Ishikawa (cell line): ENCODE measurements at regions not wholly inside any gene's neighbourhood (a gene's known extent, or its start where the extent isn't known, plus 50 kb on each side); places are given as distances from the start of the nearest gene placed in this dataset.

Experiments used
- CEBPB ChIP-seq: IDR thresholded peaks from 2 replicates; pipeline ENCODE4 v1.6.1; 2012
- CREB1 ChIP-seq: IDR thresholded peaks from 2 replicates; pipeline ENCODE4 v1.6.1; 2012; ENCODE audit warnings: low read depth
- EGR1 ChIP-seq: IDR thresholded peaks from 2 replicates; pipeline ENCODE4 v1.6.1; 2012
- EP300 ChIP-seq: IDR thresholded peaks from 2 replicates; pipeline ENCODE4 v1.6.1; 2012; ENCODE audit warnings: borderline replicate concordance
- FOXM1 ChIP-seq: IDR thresholded peaks from 2 replicates; pipeline ENCODE4 v1.6.1; 2012; ENCODE audit warnings: low read depth, borderline replicate concordance
- NFIC ChIP-seq: IDR thresholded peaks from 2 replicates; pipeline ENCODE4 v1.6.1; 2012
- RAD21 ChIP-seq: IDR thresholded peaks from 2 replicates; pipeline ENCODE4 v1.6.1; 2012; ENCODE audit warnings: low read depth
- TAF1 ChIP-seq: IDR thresholded peaks from 2 replicates; pipeline ENCODE4 v1.6.1; 2012; ENCODE audit warnings: low read depth, mild to moderate bottlenecking
- TCF12 ChIP-seq: IDR thresholded peaks from 2 replicates; pipeline ENCODE4 v1.6.1; 2012; ENCODE audit warnings: low read depth
- TEAD4 ChIP-seq: IDR thresholded peaks from 2 replicates; pipeline ENCODE4 v1.6.1; 2012
- YY1 ChIP-seq: IDR thresholded peaks from 2 replicates; pipeline ENCODE4 v1.6.1; 2012; ENCODE audit warnings: low read depth
- ZBTB7A ChIP-seq: IDR thresholded peaks from 2 replicates; pipeline ENCODE4 v1.6.1; 2012; ENCODE audit warnings: low read depth
- TF ChIP-seq, protein P1 (sequence below): IDR thresholded peaks from 2 replicates; pipeline ENCODE4 v1.6.1; 2012
- TF ChIP-seq, protein P2 (sequence below): IDR thresholded peaks from 2 replicates; pipeline ENCODE4 v1.6.1; 2012
- TF ChIP-seq, protein P3 (sequence below): IDR thresholded peaks from 2 replicates; pipeline ENCODE4 v1.6.1; 2012; ENCODE audit warnings: low read depth, mild to moderate bottlenecking

DNA sequence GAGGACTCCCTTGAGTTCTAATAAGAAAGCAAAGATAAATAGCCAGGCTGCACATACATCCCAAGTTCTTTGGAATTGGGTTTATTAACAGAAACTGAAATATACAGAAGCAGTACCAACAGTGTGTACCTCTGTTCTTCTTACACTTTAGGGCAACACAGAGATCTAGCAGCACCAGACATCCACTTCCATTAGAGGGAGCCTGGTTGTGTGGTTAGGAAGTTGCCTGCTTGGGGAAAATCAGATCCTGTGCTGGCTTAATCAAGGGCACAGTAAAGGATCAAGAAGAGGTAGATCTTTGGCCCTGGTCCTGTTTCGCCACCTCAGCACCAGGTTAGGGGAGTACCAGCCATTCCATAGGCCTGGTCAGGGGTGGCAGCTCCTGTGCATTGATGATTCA is 231.1 kb upstream of the ARHGAP24 start:
- no peak for TF ChIP-seq ZBTB7A
- TF ChIP-seq NFIC, result no peak
- no peak for TF ChIP-seq FOXM1
- TF ChIP-seq TAF1, result no peak
- no peak for TF ChIP-seq EP300
- no peak for TF ChIP-seq EGR1
- TF ChIP-seq, protein P1, sequence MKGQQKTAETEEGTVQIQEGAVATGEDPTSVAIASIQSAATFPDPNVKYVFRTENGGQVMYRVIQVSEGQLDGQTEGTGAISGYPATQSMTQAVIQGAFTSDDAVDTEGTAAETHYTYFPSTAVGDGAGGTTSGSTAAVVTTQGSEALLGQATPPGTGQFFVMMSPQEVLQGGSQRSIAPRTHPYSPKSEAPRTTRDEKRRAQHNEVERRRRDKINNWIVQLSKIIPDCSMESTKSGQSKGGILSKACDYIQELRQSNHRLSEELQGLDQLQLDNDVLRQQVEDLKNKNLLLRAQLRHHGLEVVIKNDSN, result no peak
- no peak for TF ChIP-seq YY1
- TF ChIP-seq TEAD4, result no peak
- TF ChIP-seq, protein P2, sequence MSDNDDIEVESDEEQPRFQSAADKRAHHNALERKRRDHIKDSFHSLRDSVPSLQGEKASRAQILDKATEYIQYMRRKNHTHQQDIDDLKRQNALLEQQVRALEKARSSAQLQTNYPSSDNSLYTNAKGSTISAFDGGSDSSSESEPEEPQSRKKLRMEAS, result no peak
- TF ChIP-seq CEBPB, result no peak
- no peak for TF ChIP-seq CREB1
- TF ChIP-seq TCF12, result no peak

DNA sequence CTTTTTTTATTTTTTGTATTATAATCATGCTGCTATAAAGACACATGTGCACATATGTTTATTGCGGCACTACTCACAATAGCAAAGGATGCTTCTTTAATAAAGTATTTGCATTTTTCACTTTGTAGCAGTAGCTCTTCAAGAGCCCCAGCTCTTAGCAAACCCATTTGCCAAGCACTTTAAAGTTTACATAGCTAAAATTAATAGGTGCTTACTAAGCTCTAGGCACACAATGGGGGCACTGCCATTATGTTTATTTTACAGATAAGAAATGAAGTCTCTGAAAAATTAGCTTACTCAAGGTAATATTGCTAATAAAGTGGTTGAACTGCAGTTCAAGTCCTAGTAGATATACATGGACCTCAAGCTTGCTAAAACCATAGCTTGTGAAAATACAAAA is 230.3 kb upstream of the ARHGAP24 start:
- TF ChIP-seq, protein P3, sequence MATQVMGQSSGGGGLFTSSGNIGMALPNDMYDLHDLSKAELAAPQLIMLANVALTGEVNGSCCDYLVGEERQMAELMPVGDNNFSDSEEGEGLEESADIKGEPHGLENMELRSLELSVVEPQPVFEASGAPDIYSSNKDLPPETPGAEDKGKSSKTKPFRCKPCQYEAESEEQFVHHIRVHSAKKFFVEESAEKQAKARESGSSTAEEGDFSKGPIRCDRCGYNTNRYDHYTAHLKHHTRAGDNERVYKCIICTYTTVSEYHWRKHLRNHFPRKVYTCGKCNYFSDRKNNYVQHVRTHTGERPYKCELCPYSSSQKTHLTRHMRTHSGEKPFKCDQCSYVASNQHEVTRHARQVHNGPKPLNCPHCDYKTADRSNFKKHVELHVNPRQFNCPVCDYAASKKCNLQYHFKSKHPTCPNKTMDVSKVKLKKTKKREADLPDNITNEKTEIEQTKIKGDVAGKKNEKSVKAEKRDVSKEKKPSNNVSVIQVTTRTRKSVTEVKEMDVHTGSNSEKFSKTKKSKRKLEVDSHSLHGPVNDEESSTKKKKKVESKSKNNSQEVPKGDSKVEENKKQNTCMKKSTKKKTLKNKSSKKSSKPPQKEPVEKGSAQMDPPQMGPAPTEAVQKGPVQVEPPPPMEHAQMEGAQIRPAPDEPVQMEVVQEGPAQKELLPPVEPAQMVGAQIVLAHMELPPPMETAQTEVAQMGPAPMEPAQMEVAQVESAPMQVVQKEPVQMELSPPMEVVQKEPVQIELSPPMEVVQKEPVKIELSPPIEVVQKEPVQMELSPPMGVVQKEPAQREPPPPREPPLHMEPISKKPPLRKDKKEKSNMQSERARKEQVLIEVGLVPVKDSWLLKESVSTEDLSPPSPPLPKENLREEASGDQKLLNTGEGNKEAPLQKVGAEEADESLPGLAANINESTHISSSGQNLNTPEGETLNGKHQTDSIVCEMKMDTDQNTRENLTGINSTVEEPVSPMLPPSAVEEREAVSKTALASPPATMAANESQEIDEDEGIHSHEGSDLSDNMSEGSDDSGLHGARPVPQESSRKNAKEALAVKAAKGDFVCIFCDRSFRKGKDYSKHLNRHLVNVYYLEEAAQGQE, result no peak
- TF ChIP-seq ZBTB7A (no peak), YY1 (no peak)
- TF ChIP-seq, protein P1, result no peak

DNA sequence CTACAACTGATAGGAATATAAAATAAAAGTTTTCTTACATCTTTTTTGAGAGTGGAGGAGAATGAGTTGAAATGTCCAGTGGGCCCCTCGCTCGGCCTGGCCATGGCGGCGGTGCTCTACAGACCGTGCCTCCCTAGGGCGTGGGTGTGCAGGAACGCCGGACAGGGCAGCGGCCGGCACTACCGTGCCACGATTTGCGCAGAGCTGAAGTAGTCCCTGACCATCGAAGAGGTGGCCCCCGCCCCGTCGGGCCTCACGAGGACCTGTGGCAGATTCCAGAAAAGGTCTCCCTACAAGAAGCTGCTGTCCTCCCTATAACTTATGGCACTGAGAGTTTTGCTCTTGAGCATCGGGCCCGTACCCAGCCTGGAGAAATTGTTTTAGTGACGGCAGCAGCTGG is 228.9 kb upstream of the ARHGAP24 start:
- no peak for TF ChIP-seq FOXM1
- TF ChIP-seq TCF12, result no peak

DNA sequence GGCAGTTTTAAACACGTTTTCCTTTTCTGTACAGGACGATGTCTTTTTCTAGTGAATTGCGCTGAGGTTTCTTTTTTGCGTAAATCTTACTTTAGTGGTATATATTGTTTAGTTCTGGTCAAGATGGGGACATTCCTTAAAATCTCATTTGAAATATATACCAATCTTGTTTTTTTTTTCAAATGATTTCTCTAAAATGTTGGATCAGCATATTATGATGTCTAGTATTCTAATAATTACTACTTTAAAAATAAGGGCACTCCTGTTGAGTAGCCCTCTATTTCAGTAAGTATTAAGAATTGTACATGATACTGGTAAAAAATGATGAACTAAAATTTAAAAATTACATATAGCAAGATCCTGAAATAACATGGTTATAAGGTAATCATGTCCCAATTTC is 224.1 kb upstream of the ARHGAP24 start:
- TF ChIP-seq NFIC (no peak), CREB1 (no peak)

DNA sequence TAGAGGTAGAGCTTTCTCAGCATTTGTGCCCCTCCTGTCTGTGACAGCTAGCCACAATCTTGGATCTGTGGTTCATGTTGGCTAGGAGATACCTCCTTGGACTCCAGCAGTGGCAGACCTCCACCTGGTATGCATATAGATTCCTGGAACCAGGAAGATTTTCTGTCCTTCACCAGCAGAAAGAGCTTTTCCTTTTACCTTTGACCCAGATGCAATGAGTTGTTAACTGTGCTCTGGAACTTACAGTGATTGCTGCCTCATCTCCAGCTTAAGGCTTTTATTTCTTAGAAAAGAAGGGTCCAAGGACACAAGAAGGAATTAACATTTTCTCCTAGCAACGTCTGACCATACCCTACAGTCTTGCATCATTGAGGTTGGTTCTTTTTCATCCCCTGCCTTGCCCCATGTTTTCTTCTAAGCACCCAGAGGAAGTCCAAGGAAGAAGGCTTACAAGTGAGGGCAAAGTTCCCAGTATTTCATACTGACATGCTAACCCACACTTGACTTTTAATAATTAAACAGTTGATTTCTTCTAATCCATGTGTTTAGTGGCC is 217.1 kb upstream of the ARHGAP24 start:
- TF ChIP-seq CEBPB, result no peak
- no peak for TF ChIP-seq EP300
- no peak for TF ChIP-seq ZBTB7A
- TF ChIP-seq, protein P2, result no peak
- TF ChIP-seq, protein P3, result no peak
- TF ChIP-seq CREB1, result no peak
- TF ChIP-seq TAF1, result no peak
- TF ChIP-seq TCF12, result no peak
- TF ChIP-seq EGR1, result no peak
- TF ChIP-seq RAD21, result no peak
- no peak for TF ChIP-seq NFIC
- TF ChIP-seq, protein P1, result no peak
- no peak for TF ChIP-seq FOXM1
- no peak for TF ChIP-seq TEAD4
- TF ChIP-seq YY1, result no peak

DNA sequence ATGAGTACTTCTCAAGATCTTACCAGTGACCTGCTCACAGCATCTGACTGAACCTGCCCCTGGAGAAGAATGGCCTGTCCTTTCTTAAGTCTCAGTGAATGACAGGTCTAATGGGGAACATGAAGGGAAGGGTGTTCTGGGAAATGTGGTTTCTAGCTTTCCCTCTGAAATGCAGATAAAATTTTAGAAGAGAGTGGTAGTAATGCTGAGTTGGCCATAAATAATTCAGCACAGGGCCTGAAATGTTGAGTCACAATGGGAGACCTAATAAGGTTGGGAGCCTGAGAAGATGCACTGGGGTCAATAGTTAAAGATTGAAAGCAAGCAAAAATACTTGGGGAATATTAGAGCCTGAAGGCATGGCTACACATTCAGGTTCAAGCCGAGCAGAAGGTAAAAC is 214.9 kb upstream of the ARHGAP24 start:
- TF ChIP-seq TEAD4 (no peak), TCF12 (no peak), EGR1 (no peak), YY1 (no peak), CREB1 (no peak), EP300 (no peak), TAF1 (no peak), CEBPB (no peak), NFIC (no peak), RAD21 (no peak), ZBTB7A (no peak), FOXM1 (no peak)
- TF ChIP-seq, protein P3, result no peak
- TF ChIP-seq, protein P1, result no peak
- TF ChIP-seq, protein P2, result no peak
